ENCODE measurements at regions not wholly inside any gene's neighbourhood (a gene's known extent, or its start where the extent isn't known, plus 50 kb on each side); places are given as distances from the start of the nearest gene placed in this dataset.

GRCh38 chr5:142479854-142480519, 155.2 kb upstream of the SPRY4 start:
- TF ChIP-seq CTCF (IDR thresholded peaks at IDR 0.05 in 8 of 11, conservative IDR thresholded peaks at IDR 0.05 in 3 of 11), result no peak
- TF ChIP-seq POLR2AphosphoS5 (IDR thresholded peaks at IDR 0.05), result no peak
